ENCODE measurements at regions not wholly inside any gene's neighbourhood (a gene's known extent, or its start where the extent isn't known, plus 50 kb on each side); places are given as distances from the start of the nearest gene placed in this dataset.

DNA sequence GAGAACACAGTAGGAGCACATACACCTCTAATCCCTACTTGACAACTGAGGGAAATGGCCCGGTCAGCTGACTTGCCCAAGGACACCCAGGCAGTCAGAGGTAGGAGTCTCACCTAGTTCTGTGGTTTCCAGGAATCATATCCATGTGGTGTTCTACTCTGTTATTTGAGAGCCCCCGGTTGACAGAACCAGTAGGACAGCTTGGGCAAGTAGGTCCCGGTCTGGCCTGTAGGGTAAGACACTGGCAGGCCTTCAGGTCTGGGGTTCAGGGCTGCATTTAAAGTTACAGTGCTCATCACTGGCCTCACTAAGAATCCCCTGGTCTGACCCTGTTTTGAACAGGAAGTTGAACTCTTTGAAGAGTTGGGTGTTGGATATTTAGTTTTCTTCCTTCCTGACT is 476.1 kb downstream of the SHQ1 start:
- DNase-seq (ENCODE audit: low spot score): no peak

DNA sequence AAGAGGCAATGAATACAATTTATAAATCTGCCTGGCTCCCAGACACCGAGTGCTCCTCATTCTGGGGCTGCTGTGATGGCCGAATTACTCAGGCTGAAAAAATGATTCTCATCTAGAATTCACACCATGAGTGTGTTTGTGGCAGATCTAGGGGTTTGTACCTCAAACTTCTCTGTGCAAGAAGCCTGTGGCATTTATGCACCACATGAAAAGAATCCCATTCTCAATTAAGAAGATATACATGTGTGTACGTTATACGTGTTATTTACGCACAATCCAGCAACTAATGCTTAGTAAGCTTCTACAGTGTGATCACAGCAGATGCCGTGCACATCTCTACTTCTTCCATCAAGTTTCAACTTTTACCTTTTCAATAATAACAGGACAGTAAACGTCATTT is 476.8 kb downstream of the SHQ1 start:
- DNase-seq (ENCODE audit: low spot score): no peak

DNA sequence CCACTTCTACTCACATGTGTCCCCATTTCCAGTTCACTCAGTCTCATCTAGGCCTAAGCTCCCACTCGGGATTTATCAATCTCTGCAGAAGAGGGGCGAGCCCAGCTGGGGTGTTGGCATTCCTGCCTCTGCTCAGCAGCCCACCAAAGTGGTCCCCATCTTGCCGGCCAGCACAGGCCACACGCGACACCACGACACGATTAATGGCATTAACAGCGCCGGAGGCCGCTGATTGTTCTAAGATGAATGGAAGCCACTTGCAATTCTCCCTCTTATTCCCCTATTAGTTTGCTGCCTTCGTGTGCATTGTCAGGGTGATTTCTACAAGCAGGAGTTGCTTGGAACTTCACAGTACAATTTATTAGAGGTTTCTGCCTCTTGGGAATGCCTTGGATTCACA is 477.3 kb downstream of the SHQ1 start:
- DNase-seq (ENCODE audit: low spot score): no peak

DNA sequence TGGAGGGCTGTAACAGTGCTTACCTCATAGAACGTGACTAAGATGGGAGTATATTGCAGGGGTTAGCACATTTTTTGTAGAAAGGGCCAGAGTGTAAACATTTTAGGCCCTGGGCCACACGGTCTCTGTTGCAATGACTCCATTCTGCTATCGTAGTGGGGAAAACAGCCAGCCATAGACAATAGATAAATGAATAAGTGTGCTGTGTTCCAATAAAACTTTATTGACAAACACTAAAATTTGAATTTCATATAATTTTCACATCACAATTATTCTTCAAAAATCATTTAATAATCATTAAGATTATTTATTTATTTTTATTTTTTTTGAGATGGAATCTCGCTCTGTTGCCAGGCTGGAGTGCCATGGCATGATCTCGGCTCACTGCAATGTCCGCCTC is 478.6 kb downstream of the SHQ1 start:
- DNase-seq (ENCODE audit: low spot score): no peak

DNA sequence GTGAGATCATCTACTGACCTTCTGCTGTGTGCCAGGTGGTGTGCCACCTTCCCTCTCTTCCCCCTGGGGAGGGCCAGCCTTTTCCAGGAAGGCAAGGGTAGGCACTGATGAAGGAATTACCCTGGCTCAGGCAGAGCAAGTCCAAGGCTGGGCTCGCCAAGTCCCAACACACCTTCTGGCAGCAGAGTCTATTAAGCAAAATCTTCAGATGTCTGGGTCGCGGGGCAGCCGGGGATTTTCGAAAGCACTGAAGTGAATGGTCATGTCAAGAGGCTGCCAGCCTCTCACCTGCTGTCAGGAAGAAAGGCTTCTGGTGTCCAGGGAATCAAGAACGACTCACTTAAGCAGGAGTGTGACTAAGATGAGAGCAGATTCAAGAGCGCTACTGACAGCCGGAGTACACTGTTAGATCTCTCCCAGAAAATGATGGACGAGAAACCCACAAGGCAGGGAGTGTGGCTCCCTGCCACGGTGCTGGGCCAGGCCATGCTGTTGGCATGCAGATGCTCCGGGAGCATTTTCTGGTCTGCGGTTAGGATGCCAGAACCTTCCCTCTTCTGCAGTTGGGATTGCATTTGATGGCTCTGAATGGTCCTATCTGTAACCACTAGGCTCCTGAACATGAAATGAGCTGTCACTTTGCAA is 479.8 kb downstream of the SHQ1 start:
- DNase-seq (ENCODE audit: low spot score): no peak

DNA sequence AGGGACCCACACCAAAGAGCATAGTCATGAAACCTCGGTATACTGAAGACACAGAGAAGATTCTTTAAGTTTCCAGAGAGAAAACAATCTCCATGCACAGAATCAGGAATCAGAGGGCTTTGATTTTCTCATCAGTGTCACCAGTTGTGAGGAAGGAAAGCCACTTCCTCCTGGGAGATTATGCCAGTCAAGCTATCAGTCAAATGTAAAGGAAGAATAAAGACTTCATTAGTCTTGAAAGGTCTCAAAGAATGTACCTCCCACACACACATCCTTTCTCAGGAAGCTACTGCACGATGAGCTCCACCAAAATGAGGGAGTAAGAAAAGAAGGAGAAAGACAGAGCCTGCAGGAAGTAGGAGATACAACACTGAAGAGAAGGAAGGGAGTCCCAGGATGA is 486.3 kb downstream of the SHQ1 start:
- DNase-seq (ENCODE audit: low spot score): no peak

DNA sequence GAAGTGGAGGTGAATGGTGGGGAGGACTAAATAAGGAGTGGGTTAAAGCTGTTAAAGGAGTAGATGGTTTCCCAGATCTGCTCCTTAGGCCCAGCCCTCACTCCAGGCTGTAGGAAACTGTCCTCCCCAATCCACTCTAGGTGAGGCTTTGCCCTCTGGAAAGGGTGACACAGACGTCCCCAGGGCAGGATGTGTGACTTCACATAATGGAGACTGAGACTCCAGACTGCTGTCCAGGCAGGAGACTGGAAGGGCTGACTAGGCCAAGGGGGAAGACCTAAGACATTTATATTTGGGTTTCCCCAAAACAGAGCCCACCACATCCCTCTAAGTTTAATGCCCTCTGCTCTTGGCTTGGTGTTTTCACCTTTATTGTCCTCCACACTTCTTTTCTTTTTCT is 488.5 kb downstream of the SHQ1 start:
- no peak for DNase-seq (ENCODE audit: low spot score)

DNA sequence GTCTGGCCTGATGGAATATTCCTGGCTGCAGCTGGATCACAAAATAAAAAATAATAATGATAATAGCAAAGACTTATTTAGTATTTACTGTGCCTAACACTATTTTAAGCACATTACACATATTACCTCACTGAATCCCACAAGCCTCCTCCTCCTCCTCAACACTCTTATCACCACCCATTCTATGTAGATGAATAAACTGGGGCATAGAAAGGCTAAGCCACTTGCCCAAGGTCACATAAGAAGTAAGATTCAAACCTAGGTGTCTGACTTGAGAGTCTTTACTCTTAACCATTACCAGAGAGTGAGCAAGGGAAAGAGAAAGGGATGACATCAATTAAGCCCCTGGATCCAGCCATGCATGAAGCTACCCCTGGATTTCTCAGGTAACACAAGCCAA is 493.1 kb downstream of the SHQ1 start:
- DNase-seq (ENCODE audit: low spot score): no peak

DNA sequence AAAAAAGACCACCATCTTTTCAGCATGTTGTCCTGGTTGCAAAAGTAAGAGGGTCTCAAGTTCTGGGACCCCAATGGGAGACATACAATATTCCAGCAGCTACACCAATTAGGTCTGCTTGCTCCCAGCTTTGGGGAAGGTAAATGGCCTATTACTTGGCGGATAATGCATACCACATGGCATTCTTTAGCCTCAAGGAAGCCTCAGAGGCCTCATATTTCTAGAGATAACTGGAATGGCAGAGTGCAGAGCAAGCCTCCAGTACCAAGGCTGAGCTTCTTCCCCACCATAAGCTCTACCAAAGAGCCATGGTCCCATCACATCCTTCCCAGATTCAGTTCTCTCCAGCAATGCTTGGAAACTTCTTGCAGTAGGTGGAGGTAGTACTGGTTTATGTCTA is 493.8 kb downstream of the SHQ1 start:
- DNase-seq (ENCODE audit: low spot score): no peak

DNA sequence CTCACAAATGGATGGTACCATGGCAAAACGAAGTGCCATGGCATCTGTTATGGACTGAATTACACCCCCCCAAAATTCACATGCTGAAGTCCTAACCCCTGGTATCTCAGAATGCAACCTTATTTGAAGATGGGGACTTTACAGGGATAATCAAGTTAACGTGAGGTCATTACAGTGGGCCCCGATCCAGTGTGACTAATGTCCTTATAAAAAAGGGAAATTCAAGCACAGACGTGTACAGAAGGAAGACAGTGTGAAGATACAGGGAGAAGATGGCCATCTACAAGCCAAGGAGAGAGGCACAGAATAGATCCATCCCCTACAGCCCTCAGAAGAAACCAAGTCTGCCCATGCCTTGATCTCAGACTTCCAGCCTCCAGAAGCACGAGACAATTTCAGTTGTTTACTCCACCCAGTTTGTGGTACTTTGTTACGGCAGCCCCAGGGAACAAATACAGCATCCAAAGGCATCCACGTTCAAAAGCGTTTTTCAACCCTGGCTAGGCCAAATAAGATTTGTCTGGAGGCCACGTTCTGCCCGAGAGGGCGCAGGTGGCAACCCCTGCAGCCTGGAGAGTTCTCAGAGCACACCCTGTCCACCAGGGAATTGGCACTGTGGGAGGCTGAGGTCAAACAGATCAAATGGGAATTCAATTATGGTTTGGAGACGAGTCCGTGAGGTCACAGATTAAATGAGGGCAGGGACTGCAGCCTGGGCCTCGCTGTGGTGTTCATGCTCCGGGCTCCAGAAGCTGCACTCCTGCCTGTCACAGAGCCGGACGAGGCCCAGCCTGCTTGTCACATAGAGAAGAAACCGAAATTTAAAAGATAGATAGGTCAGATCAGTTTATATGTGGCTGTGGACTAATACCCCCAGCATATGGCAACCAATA is 494.8 kb downstream of the SHQ1 start:
- no peak for DNase-seq (ENCODE audit: low spot score)

DNA sequence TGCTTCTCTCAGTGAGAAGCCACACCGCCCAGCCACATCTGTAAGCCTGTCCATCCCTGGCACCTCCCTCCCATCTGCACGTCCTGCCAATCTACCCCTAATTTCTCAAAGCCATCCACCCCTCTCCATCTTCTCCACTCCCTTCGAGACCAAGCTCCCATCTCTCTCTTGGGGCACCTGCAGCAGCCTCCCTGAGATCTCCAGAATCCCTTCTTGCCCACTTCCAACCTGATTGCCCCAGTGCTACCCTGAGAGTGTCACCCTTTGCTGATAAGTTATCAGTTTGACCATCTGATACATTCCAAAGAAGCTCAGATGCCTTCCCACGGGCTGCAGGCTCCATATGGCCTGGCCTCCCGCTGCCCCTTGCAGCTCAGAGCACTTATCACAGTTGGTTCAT is 496.1 kb downstream of the SHQ1 start:
- DNase-seq (ENCODE audit: low spot score): no peak

DNA sequence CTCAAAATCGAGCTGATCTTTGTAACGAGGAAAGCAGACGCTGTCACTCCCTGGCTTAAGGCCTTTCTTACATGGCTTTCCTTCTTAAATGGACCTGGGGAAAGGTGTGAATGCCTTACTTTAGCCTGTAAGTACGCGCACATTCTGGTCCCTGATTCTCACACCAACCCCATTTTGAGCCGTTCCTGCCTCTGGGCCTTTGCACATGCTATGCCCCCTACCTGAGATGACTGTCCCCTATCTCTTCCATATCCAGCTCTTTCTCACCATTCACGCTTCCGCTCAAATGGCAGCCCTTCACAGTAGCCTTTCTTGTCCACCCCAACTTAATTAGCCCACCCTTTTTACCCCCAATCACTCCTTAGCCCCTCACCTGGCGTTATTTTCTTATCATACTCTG is 496.7 kb downstream of the SHQ1 start:
- no peak for DNase-seq (ENCODE audit: low spot score)

DNA sequence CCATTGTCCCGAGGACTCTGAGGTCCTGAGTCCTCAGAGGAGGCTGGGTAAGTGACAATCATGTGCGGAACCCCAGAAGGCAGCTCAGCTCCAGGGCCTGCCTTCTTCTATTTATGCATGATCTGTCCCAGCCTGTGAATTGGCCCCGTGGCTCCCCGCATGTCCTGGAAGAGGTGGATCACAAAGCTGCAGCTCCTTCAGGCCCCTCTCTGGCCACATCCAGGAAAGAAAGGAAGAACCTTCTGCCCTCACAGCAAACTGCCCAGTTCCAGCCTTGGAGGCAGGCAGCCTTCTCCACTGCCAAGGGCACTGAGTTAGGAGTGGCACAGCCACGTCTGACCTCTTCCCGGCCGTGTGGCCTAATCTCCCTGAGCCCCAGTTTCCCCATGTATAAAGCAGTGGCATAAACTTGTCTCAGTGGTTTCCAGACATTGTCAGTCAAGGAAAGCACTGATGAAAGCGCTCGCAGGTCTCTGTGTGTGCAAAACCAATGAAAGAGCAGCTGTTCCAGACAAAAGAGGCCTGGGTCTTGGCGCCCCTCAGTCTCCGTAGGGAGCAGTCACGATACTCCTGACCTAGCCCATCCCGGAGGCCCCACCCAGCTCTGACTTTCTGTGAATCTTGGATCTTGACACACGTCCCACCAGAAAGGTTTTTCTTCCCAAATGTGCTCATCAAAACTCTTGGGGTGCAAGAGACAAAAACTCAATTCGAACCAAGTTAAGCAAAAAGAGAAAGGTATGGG is 497.3 kb downstream of the SHQ1 start:
- no peak for DNase-seq (ENCODE audit: low spot score)

DNA sequence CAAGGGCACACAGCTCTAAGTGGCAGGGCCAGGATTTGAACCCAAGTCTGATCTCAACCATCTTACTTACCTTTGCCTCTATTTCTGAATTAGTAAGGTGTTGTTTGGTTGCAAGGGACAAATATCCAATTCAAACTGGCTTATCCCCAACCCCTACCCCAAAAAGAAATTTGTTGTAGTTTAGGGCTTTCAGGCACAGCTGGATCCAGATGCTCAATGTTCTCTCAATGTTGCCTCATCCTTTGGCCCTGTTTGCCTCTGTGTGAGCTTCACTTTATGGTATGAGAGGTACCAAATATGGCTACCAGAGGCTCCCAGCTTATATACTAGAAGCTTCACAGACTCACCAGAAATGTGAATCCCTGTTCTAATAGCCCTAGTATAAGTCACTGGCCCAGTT is 499.9 kb downstream of the SHQ1 start:
- no peak for DNase-seq (ENCODE audit: low spot score)

DNA sequence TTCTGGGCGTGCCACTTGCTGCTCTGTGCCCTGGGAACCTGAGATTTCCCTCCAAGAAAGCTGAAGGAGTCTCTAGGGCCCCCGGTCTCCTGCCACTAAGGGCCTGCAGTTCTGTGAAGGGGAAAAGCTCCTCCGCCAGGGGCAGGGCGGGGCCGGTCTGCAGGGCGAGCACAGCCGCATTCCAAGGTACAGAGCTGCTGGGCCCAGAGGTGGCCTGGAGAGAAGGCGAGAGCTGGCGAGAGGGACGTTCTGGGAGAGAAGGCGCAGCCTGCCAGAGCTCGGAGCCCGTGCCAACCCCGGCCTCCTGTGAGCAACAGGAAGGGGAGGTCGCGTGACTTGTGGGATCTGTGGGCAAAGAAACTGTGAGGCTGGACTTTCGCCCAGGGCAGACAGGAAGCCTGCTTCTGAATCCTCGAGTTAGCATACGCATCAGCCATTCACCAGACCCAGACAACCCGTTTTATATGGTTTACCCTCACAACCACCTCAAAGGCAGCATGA is 500.4 kb downstream of the SHQ1 start:
- DNase-seq (ENCODE audit: low spot score): peak; percentile 57

DNA sequence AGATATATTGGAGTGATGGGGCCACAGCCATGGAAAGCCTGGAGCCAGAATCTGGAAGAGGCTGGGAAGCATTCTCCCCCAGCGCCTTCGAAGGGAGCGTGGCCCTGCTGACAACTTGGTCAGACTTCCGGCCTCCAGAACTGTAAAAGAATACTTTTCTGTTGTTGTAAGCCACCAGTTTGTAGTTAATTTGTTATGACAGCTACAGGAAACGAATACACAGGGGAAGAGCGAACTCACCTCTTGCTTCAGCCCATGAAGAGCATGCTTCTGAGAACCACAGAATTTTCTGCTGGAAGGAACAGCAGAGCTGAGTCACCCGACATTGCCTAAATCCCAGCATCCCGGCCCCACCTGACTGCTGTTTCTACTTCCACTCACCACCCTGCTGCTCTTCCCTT is 501.7 kb downstream of the SHQ1 start:
- DNase-seq (ENCODE audit: low spot score): no peak

DNA sequence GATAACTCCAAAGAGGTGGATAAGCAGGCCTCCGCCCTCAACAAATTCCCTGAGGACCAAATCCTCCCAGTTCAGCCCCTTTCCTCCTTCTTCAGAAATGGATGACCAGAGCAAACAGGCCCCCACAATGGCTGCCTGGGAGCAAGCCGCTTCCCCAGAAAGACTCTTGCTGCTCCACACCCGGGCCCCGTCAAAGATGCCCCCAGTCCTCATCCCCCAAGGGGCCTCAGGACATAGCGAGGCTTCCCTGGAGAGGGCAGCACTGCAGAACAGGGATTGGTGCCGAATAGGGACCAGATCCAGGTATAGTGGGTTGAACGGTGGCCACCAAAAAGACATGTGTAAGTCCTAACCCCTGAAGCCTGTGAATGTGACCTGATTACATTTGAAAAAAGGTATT is 502.3 kb downstream of the SHQ1 start:
- DNase-seq (ENCODE audit: low spot score): no peak

DNA sequence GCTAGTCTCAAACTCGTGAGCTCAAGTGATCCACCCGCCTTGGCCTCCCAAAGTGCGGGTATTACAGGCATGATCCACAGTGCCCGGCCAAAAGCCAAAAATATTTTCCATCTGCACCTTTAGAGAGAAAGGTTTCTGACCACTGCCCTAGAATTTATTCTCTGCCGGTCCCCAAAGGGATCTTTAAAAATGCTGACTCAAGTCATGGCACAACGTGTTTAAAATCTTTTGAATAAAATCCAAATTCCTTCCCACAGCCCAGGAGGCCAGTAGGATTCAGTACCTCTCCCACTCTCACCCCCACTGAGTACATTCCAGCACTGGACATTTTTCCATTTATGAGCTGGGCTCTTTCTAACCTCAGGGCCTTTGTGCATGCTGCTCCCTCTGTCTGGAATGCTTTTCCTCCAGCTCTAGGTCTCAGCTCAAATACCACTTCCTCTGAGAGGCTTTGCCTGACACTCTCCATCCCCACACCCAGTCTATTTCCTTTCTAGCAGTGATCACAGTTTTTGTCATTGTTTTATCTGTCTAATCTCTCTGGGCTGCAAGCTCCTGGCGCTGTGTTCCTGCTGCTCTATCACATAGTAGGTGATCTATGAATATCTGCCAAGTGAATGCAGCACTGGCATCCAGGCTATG is 502.9 kb downstream of the SHQ1 start:
- no peak for DNase-seq (ENCODE audit: low spot score)

DNA sequence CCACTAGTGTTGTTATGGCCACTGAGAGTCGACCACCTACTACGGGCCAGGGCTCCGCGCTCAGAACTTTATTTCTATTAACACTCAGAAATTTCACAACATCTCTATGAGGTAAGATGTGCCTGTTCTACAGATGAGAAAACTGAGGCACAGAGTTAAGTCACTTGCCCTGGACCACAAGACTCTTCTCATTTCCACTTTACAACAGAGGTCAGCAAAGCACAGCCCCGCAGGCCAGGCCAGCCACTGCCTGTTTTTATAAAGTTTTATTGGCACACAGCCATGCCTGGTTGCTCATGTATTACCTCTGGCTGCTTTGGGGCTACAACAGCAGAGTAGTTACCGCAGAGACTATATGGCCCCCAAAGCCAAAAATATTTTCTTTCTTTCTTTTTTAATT is 503.6 kb downstream of the SHQ1 start:
- no peak for DNase-seq (ENCODE audit: low spot score)

DNA sequence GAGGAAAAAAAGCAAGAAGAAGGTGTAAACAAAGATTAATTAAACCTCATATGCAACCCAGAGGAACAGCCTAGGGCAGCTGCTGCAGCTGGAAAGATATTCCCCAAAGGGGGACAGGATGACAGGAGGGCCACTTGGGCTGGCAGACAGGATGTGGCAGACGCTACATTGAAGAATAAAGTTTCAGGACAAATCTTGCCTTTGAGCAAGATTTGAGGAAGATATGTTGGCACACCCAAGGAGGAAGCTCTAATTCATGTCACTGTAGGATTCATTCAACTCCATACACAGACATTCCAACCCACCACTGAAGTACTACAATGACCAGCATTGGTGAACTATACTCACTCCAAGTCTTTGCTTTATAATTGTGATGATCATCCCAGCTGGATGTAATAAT is 504.0 kb downstream of the SHQ1 start:
- no peak for DNase-seq (ENCODE audit: low spot score)

DNA sequence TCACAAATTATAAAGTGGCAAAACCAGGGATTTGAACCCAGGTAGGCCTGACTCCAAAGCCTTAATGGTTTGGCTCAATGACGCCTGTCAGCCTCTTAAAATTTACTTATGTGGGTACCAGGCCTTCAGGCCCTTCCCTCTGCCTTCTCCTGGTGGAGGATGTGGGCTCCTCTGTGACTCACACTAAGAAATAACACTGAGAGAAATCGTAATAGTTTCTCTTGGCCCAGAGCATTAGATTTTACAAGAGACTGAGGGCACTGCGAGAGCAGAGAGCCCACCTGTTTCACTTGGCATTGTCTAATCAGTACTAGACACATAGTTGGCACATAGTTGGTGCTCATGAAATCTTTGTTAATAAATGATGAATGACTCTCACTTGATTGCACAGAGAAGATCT is 505.2 kb downstream of the SHQ1 start:
- no peak for DNase-seq (ENCODE audit: low spot score)

DNA sequence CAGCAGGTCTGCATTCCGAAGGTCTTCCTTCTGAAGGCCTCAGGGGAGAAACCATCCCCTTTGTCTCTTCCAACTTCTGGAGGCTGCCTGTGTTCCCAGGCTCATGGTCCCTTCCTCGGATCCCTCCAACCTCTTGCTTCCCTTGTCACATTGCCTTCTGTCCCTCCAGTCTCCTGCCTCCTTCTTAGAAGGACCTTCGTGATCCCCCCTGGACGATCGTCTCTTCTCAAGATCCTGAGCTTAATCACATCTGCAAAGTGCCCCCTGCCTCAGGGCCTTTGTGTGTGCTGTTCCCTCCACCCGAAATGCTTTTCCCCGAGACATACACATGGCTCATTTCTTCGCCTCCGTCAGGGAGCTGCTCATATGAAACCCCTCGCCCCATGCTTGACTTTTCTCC is 505.8 kb downstream of the SHQ1 start:
- DNase-seq (ENCODE audit: low spot score): no peak

All from putamen (tissue), 1 donor.